Activated T-helper 17 cell treated with anti-CD3 and anti-CD28 coated beads, Interleukin-2, amount 50 U/mL, for 72 hours (primary cell): ENCODE measurements at regions not wholly inside any gene's neighbourhood (a gene's known extent, or its start where the extent isn't known, plus 50 kb on each side); places are given as distances from the start of the nearest gene placed in this dataset.
A peak's percentile ranks its signal among the peaks of the same experiment; 100 is the strongest.

Experiments
- ATAC-seq: fragments of 150-1000 bp; cut with Tn5 transposase; replicated peaks from 2 replicates; pipeline ENCODE4 v1.10.0; 2021; ENCODE audit warnings: mild to moderate bottlenecking, moderate library complexity
- H3K27ac Mint-ChIP-seq: one replicate; pipeline ENCODE4 v1.8.0; 2022; ENCODE audit warnings: mixed read lengths
- H3K27me3 Mint-ChIP-seq: one replicate; pipeline ENCODE4 v1.8.0; 2022; ENCODE audit warnings: mixed read lengths
- H3K36me3 Mint-ChIP-seq: one replicate; pipeline ENCODE4 v1.8.0; 2022; ENCODE audit warnings: low read depth, mild to moderate bottlenecking, mixed read lengths
- H3K4me1 Mint-ChIP-seq: one replicate; pipeline ENCODE4 v1.8.0; 2022; ENCODE audit warnings: mixed read lengths
- H3K4me3 Mint-ChIP-seq: one replicate; pipeline ENCODE4 v1.8.0; 2022; ENCODE audit warnings: mild to moderate bottlenecking, mixed read lengths
- H3K9me3 Mint-ChIP-seq: one replicate; pipeline ENCODE4 v1.8.0; 2022; ENCODE audit warnings: mixed read lengths

DNA sequence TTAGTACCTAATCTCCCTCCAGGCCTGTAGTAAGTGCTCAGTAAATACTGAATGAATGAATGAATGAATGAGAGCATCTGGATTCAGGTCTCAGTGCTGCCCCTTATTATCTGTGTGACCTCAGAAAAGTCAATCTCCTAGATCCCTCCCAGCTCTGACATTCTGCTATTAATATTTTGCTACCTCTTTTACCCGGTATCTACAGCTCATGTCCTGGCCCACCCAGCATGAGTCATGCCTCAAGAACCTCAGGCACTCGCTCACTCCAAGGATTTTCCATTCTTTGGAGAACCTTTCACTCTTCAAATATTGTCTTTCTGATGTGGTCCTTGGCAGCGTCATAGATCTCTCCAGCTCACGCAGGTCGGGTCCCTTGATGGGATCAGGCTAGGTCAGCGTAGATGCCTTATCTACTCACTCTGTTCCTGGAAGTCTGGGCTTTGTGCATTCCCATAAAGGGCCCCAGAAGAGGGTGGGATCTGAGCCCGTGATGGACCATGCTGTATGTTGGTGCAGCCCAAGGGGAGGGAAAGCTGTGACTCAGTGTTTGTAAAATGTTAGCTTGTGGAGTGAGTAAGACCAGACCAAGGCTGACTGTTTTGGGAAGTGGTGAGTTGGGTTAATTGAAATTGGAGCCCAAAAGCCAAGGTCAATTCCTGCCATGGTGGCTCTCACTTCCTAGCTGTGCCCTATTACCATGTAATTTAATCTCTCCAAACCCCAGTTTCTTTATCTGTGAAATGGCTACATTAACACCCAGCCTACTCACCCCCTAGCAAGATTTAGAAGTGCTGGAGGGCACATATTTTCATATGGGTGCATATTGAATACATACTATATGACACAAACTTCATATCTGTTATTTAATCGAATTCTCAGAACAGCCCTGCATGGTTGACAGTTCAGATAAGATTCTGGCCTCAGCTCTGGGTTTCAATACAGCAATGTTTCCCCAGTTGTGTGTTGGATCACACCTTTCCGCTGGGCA, 214.1 kb upstream of the USP24 start:
- peak; percentile 38 for ATAC-seq
- Mint-ChIP-seq H3K27me3 (peaks cover 30% of the 10 kb centered on the region), H3K4me3 (no peak overlapping the region), H3K27ac (no peak overlapping the region), H3K4me1 (no peaks in the 10 kb centered on the region), H3K9me3 (peaks cover 5% of the 10 kb centered on the region), H3K36me3 (no peaks in the 10 kb centered on the region)

DNA sequence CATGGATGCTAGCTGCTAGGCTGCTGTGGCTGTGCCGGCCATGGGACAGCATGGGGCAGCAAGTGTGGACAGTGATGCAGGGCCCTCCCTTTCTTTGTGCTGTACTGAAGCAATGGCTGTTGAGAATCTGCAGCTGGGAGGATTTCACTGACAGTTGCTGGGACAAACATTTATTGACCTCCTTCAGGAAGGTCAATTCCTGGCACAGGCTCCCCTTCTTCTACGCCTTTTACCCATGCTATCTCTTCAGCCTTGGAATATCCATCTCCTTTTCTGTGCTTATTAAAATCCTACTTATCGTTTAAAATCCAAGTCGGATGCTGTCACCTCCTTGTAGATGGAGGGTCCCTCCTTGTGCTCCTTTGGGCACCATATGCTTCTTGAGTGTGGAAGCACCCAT, 213.1 kb upstream of the USP24 start:
- Mint-ChIP-seq H3K4me1 (no peaks in the 10 kb centered on the region), H3K27me3 (peaks cover 28% of the 10 kb centered on the region)
- no peak for ATAC-seq

DNA sequence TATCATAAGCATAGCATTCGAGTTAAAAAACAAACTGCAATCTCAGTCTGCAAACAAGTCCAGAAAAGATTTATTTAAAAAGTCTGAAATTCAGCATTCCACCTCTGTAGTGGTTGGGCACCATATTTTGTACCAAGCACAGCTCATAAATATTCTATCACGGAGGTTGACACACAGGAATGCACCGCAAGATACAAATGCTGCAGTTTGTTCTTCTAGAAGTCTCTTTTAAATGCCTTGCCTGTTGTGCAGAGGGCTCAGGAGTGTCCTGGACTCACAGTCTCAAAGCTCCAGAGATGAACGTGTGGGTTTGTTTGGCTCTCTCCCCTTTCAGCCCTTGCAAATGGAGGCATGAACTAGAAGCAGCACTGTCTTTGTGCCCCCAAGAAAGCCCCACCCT, 212.4 kb upstream of the USP24 start:
- Mint-ChIP-seq H3K27ac (no peak overlapping the region), H3K27me3 (peaks cover 30% of the 10 kb centered on the region), H3K4me3 (no peak overlapping the region), H3K36me3 (no peaks in the 10 kb centered on the region), H3K9me3 (peaks cover 7% of the 10 kb centered on the region), H3K4me1 (no peaks in the 10 kb centered on the region)
- ATAC-seq: no peak

More for the DNA sequence above, 213.1 kb upstream of the USP24 start:
- H3K4me3 Mint-ChIP-seq: no peak overlapping the region
- no peak overlapping the region for H3K27ac Mint-ChIP-seq
- peaks cover 5% of the 10 kb centered on the region for H3K9me3 Mint-ChIP-seq
- no peaks in the 10 kb centered on the region for H3K36me3 Mint-ChIP-seq

DNA sequence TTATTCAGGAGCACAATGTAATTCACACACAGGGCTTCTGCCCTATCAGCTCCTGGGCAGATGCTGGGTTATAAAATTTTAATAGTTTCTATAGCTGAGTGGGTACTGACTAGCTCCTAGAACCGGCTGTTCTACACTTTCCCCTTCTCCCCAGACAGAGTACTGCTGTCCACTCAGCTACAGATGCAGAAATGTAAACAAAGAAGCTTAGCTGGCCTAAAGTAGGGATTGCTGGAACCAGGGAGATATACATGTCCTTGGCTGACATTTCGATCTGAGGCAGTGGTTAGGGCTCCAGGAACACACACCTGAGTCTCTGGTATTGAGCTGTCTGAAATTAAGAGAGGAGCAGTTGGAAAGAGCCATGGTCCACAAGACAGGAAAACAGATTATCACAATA, 211.5 kb upstream of the USP24 start:
- peaks cover 6% of the 10 kb centered on the region for H3K9me3 Mint-ChIP-seq
- no peak overlapping the region for H3K4me3 Mint-ChIP-seq
- ATAC-seq: no peak
- H3K27me3 Mint-ChIP-seq: peaks cover 25% of the 10 kb centered on the region
- no peaks in the 10 kb centered on the region for H3K4me1 Mint-ChIP-seq
- H3K27ac Mint-ChIP-seq: no peak overlapping the region
- H3K36me3 Mint-ChIP-seq: no peaks in the 10 kb centered on the region

DNA sequence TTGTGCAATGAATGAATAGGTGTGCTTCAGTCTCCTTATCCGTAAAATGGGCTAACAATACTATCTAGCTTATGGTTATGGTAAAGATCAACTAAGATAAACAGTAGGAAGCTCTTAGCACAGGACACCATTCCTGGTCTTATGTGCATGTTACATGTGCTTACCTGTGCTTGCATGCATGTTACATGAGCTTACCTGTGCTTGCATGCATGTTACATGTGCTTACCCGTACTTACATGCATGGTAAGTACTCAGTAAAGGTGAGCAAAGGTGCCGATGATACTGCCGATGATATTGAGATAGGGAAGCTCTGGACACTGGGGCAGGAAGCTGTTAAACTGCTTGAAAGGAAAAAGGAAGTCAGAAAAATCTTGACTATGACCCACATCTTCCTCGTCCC, 211.0 kb upstream of the USP24 start:
- H3K4me3 Mint-ChIP-seq: no peak overlapping the region
- no peak overlapping the region for H3K27ac Mint-ChIP-seq
- H3K4me1 Mint-ChIP-seq: no peaks in the 10 kb centered on the region
- H3K9me3 Mint-ChIP-seq: peaks cover 4% of the 10 kb centered on the region
- no peaks in the 10 kb centered on the region for H3K36me3 Mint-ChIP-seq
- ATAC-seq: no peak
- peaks cover 21% of the 10 kb centered on the region for H3K27me3 Mint-ChIP-seq

DNA sequence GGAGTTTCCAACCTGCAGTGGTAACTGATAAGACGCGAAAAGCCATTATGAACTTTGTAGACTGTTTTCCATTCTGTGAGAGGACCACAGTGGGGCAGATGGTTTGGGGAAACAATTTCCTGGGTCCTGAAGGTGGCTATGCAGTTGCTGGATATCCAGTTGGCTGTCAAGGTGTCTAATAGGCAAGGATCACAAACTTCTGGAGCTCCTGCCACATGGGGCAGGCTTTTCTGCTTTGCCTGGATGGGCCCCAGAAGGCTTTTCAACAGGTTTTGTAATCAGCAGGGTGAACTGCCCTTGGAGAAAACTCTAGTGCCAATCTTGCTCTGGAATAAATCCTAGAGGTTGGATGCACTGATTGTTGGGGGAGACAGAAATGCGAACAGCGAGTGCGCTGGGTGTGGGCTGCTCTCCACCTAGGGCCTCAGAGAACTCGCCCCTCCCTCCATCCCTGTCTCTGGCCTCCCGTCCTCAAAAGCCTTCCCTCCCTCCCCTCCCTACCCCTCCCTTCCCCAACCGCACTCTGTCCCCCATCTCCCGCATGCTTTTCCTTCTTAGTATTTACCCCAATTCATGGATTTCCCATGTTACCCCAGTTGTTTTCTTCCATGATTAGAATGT, 210.3 kb upstream of the USP24 start:
- Mint-ChIP-seq H3K4me1 (no peaks in the 10 kb centered on the region), H3K9me3 (peaks cover 4% of the 10 kb centered on the region), H3K4me3 (no peak overlapping the region), H3K27me3 (peaks cover 21% of the 10 kb centered on the region), H3K36me3 (no peaks in the 10 kb centered on the region), H3K27ac (no peak overlapping the region)
- no peak for ATAC-seq

DNA sequence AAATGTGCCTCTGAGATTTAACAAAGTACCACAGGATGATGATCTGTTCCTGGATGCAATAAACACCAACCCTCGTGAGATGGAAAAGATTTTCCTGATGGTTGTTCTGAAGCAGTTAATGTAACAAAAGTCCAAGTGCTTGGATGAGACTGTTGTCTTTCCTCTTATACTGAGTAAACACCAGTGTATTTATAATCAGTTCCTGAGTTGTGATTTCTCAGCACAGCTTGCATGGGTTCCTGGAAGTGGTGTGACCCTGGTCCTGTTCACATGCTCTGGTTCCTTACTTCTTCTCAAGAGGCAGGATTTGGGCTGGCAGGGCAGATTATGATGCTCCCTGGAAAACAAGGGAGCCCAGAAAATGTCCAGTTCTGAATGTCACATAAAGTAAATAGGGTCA, 208.2 kb upstream of the USP24 start:
- ATAC-seq: no peak
- Mint-ChIP-seq H3K27ac (no peak overlapping the region), H3K4me3 (no peak overlapping the region), H3K9me3 (peaks cover 4% of the 10 kb centered on the region), H3K4me1 (no peaks in the 10 kb centered on the region), H3K36me3 (no peaks in the 10 kb centered on the region), H3K27me3 (peaks cover 15% of the 10 kb centered on the region)

DNA sequence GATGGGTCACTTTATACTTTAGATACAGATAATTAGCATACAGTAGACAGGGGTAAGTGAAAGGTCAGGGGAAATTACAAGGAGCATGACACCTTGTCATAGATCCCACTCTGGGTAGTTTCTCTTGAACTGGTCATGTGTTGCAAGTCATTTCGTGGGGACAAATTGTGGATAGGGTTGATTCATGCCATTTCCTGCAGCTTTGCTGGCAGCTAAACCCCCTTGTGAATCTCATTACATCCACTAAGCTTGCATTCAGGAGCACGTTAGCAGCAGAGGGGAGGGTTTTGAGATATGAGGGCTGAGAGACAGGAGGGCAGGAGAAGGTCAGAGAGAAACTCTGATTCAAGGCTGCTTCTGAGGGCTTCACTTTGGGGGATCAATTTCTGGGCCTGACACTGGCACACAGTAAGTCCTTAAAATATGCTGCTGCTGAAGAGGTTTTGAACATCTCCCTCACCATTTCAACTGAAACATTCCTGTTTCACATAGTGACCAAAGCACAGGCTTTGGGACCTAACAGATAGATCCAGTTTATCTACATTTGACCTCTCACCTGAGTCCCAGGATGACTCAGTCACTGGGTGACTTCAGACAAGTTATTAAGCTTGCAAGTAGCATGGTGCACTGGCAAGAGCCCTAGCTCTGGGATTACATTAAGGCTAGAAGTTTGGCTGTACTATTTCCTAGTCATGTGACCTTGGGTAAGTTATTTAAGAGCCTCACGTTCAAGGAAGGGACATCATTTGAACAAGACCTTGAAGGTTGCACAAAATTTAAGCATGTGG, 206.0 kb upstream of the USP24 start:
- ATAC-seq: peak; percentile 76
- Mint-ChIP-seq H3K36me3 (no peaks in the 10 kb centered on the region), H3K27me3 (peaks cover 18% of the 10 kb centered on the region), H3K4me3 (no peak overlapping the region), H3K9me3 (peaks cover 4% of the 10 kb centered on the region), H3K27ac (no peak overlapping the region), H3K4me1 (no peaks in the 10 kb centered on the region)

DNA sequence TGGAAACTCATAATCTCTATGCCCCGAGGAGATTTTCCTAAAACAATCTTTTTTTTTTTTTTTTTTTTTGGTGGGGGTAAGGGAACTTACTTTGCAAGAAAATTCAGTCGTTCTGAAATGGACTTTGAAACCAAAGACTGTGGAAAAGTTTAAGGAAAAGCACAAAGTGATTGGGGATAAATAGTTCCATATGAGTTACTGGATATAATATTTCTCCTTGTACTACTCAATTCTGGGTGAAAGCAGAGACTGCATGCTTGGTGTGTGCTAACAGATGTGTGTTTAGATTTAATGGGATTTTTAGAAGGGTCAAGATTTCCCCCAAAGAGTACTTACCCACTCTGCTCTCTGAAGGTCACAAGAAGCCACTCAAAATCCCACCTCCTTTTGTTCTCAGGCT, 204.9 kb upstream of the USP24 start:
- H3K9me3 Mint-ChIP-seq: peaks cover 4% of the 10 kb centered on the region

DNA sequence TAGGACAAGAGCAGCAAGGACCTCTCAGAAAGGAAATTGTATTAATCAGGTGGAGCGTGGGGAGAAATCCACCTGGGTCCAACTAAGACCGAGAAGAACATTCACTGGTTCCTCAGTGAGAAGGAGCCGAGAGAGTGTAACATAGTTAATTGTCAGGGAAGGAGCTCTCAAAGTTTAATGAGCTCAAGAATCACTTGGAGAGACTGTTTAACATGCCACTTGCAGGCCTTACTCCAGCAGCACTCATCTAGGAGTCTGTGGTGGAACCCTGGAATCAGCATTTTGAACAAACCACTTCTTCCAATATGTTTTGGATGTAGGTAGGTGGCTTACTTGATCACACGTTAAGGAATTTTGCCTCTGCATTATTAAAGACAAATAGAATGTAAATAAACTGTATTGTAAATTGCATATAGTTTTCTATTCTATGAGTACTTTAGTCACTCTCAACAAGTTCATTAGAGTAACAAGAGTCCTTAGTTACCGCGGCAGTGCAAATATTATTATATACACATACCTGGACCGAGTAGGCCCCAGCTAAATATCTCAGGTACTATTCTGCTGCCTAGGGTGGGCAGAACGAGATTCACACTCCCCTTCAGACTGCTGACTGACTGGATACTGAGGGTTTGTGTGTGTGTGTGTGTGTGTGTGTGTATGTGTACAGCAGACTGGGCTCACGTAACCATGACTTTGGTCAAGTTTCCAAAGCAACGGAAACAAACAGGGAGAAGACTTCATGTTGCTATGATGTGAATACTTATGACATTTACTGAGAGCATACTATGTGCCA, 203.2 kb upstream of the USP24 start:
- Mint-ChIP-seq H3K27ac (no peak overlapping the region), H3K4me3 (no peak overlapping the region), H3K9me3 (peaks cover 4% of the 10 kb centered on the region), H3K36me3 (no peaks in the 10 kb centered on the region), H3K27me3 (peaks cover 18% of the 10 kb centered on the region), H3K4me1 (no peaks in the 10 kb centered on the region)
- no peak for ATAC-seq

More for the DNA sequence above, 204.9 kb upstream of the USP24 start:
- Mint-ChIP-seq H3K4me1 (no peaks in the 10 kb centered on the region), H3K27me3 (peaks cover 20% of the 10 kb centered on the region), H3K4me3 (no peak overlapping the region), H3K27ac (no peak overlapping the region), H3K36me3 (no peaks in the 10 kb centered on the region)
- no peak for ATAC-seq

DNA sequence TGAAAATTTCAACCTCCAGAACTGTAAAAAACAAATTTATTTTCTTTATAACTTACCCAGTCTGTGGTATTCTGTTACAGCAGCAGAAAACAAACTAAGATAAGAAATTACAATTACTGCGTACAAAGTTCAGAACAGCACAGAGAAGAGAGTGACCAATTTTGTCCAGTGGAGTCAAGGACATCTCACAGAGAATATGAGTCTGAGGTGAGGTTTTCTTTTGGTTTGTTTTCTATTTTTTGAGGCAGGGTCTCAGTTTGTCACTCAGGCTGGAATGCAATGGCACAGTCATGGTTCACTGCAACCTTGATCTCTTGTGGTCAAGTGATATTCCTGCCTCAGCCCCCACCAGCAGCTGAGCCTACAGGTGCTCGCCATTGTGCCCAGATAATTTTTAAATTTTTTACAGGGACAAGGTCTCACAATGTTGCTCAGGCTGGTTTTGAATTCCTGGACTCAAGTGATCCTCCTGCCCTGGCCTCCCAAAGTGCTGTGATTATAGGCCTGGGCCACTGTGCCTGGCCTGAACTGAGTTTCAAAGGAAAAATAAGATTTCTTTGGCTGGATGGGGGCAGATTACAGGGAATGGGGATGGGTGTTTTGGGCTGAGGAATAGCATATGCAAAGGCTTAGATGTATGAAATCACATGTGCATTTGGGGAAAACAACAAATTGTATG, 201.1 kb upstream of the USP24 start:
- Mint-ChIP-seq H3K27me3 (peaks cover 15% of the 10 kb centered on the region), H3K4me3 (no peak overlapping the region), H3K4me1 (no peaks in the 10 kb centered on the region), H3K36me3 (no peaks in the 10 kb centered on the region), H3K9me3 (peaks cover 5% of the 10 kb centered on the region), H3K27ac (no peak overlapping the region)
- ATAC-seq: no peak

DNA sequence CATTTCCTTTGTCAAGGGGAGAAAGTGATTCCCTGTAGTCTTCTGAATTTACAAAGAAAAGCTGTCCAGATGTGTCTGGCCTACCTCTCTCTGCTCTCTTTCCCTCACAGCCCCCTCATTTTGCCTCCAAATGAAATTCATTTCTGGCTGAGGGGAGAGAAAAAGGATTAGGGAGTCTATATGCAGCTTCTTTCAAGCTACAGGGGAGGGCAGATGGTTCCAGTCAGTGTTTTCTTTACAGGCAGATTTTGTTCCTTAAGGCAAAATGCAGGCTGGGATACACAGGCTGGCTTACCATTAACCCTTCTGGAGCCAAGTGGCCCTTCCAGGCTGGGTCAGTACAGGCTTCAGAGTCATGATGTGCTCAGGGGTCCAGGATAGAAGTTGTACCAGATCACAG, 198.1 kb upstream of the USP24 start:
- ATAC-seq: no peak
- no peaks in the 10 kb centered on the region for H3K36me3 Mint-ChIP-seq
- H3K27me3 Mint-ChIP-seq: peaks cover 16% of the 10 kb centered on the region
- H3K27ac Mint-ChIP-seq: no peak overlapping the region
- no peaks in the 10 kb centered on the region for H3K4me1 Mint-ChIP-seq
- peaks cover 5% of the 10 kb centered on the region for H3K9me3 Mint-ChIP-seq
- no peak overlapping the region for H3K4me3 Mint-ChIP-seq

DNA sequence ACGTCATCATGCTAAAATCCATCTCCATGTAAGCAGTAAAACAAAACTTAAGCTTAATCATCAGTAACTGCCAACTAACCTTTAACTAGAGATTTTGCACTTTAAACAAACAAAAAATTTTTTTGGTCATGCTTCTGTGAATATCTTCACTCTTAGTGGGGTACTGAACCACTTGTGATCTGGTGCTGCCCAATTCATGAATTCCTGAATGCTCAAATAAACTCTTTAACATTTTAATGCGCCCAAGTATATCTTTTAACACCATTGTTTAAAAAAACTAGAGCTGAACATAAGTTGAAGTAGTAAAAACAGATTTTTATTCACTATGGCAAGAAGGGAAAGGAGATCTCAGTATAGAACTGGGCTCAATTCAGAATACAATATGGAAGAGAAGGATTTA, 196.9 kb upstream of the USP24 start:
- H3K36me3 Mint-ChIP-seq: no peaks in the 10 kb centered on the region
- H3K27ac Mint-ChIP-seq: no peak overlapping the region
- H3K4me3 Mint-ChIP-seq: no peak overlapping the region
- H3K27me3 Mint-ChIP-seq: peaks cover 8% of the 10 kb centered on the region
- no peaks in the 10 kb centered on the region for H3K4me1 Mint-ChIP-seq
- no peak for ATAC-seq
- H3K9me3 Mint-ChIP-seq: peaks cover 5% of the 10 kb centered on the region
